GM23338 (cell line): ENCODE measurements at regions not wholly inside any gene's neighbourhood (a gene's known extent, or its start where the extent isn't known, plus 50 kb on each side); places are given as distances from the start of the nearest gene placed in this dataset.

ENCODE experiments used
- ATAC-seq: fragments of 200-7000 bp; cut with Tn5 transposase; 3 replicates; pipeline ENCODE4 v1.9.1; 2020
- DNase-seq: peaks from one replicate; pipeline ENCODE4 v3.0.0-alpha.2; 2015; ENCODE audit warnings: low spot score
- H2AFZ ChIP-seq: fragments of 200-600 bp; sonication (generic); 2 replicates; pipeline ENCODE4 v1.8.0; 2016; ENCODE audit warnings: antibody characterized with exemption, mild to moderate bottlenecking, moderate library complexity
- H3F3A ChIP-seq: fragments of 200-600 bp; sonication (generic); replicated peaks from 2 replicates; pipeline ENCODE4 v1.8.0; 2017; ENCODE audit warnings: antibody characterized with exemption, mixed run types, low read depth
- H3K27ac ChIP-seq: fragments of 200-600 bp; sonication (generic); 2 replicates; pipeline ENCODE4 v1.6.1; 2016; ENCODE audit warnings: low read depth
- H3K27me3 ChIP-seq: fragments of 200-600 bp; sonication (generic); 2 replicates; pipeline ENCODE4 v1.8.0; 2016; ENCODE audit warnings: mild to moderate bottlenecking, mixed run types, moderate library complexity; ENCODE audit not compliant: insufficient read depth
- H3K36me3 ChIP-seq: fragments of 200-600 bp; sonication (generic); 2 replicates; pipeline ENCODE4 v1.8.0; 2016; ENCODE audit warnings: mild to moderate bottlenecking; ENCODE audit not compliant: insufficient read depth
- H3K4me1 ChIP-seq: fragments of 200-600 bp; sonication (generic); 2 replicates; pipeline ENCODE4 v1.8.0; 2016; ENCODE audit warnings: mild to moderate bottlenecking, moderate library complexity; ENCODE audit not compliant: insufficient read depth
- H3K4me2 ChIP-seq: fragments of 200-600 bp; sonication (generic); 2 replicates; pipeline ENCODE4 v1.7.1; 2017; ENCODE audit warnings: mixed run types
- H3K4me3 ChIP-seq: fragments of 200-600 bp; sonication (generic); 2 replicates; pipeline ENCODE4 v1.6.1; 2016; ENCODE audit warnings: mixed run types
- H3K79me2 ChIP-seq: fragments of 200-600 bp; sonication (generic); replicated peaks from 2 replicates; pipeline ENCODE4 v1.8.0; 2017; ENCODE audit warnings: mild to moderate bottlenecking; ENCODE audit not compliant: insufficient read depth
- H3K9me2 ChIP-seq: fragments of 200-600 bp; sonication (generic); 2 replicates; pipeline ENCODE4 v1.8.0; 2017; ENCODE audit not compliant: insufficient read depth
- H4K20me1 ChIP-seq: fragments of 200-600 bp; sonication (generic); replicated peaks from 2 replicates; pipeline ENCODE4 v1.8.0; 2017; ENCODE audit warnings: mild to moderate bottlenecking; ENCODE audit not compliant: insufficient read depth
- H3K27ac Mint-ChIP-seq: 2 replicates; pipeline ENCODE4 v1.8.0; 2020; ENCODE audit warnings: inconsistent platforms, mild to moderate bottlenecking, moderate library complexity, mixed read lengths
- H3K27me3 Mint-ChIP-seq: 3 replicates; pipeline ENCODE4 v1.8.0; 2022; ENCODE audit warnings: low read depth, mild to moderate bottlenecking, moderate library complexity, mixed read lengths, inconsistent platforms; ENCODE audit not compliant: insufficient read depth, poor library complexity
- H3K36me3 Mint-ChIP-seq: 3 replicates; pipeline ENCODE4 v1.8.0; 2021; ENCODE audit warnings: low read depth, mild to moderate bottlenecking, inconsistent platforms, moderate library complexity, mixed read lengths
- H3K4me1 Mint-ChIP-seq: 3 replicates; pipeline ENCODE4 v1.8.0; 2020; ENCODE audit warnings: mild to moderate bottlenecking, inconsistent platforms, mixed read lengths
- H3K4me3 Mint-ChIP-seq: 3 replicates; pipeline ENCODE4 v1.8.0; 2021; ENCODE audit warnings: moderate library complexity, mild to moderate bottlenecking, inconsistent platforms, mixed read lengths
- H3K9me3 Mint-ChIP-seq: 3 replicates; pipeline ENCODE4 v1.8.0; 2020; ENCODE audit warnings: moderate library complexity, mild to moderate bottlenecking, inconsistent platforms, mixed read lengths
- CREB1 ChIP-seq: fragments of 250-450 bp; sonication (Bioruptor Pico); IDR thresholded peaks from 2 replicates; pipeline ENCODE4 v1.5.0; 2020; ENCODE audit warnings: low read depth, mild to moderate bottlenecking, moderate library complexity
- CTCF ChIP-seq, 2 experiments: fragments of 200-600 bp in 1 of 2; sonication (generic) in 1 of 2; conservative IDR thresholded peaks; 2 replicates each; pipeline versions ENCODE4 v1.5.1 to v1.6.1; 2016 to 2017; ENCODE audit warnings: antibody characterized with exemption in 2 of 2, low read depth in 2 of 2, mild to moderate bottlenecking in 2 of 2, moderate library complexity in 1 of 2
- EZH2 ChIP-seq: fragments of 200-600 bp; sonication (generic); IDR thresholded peaks from one replicate; pipeline ENCODE4 v1.8.0; 2017; ENCODE audit warnings: antibody characterized with exemption, mild to moderate bottlenecking, low read depth; ENCODE audit not compliant: unreplicated experiment
- JUNB ChIP-seq: IDR thresholded peaks from one replicate; pipeline ENCODE4 v1.6.1; 2016; ENCODE audit warnings: antibody characterized with exemption; ENCODE audit not compliant: unreplicated experiment
- NANOG ChIP-seq: IDR thresholded peaks from 2 replicates; pipeline ENCODE4 v1.6.1; 2016; ENCODE audit warnings: antibody characterized with exemption, borderline replicate concordance
- POLR2AphosphoS5 ChIP-seq: IDR thresholded peaks from 2 replicates; pipeline ENCODE4 v1.6.1; 2016; ENCODE audit warnings: antibody characterized with exemption, low read depth
- STAT1 ChIP-seq: IDR thresholded peaks from one replicate; pipeline ENCODE4 v1.6.1; 2016; ENCODE audit warnings: antibody characterized with exemption; ENCODE audit not compliant: unreplicated experiment
- ZNF331 ChIP-seq: fragments of 250-450 bp; sonication (Bioruptor Pico); IDR thresholded peaks from 2 replicates; pipeline ENCODE4 v1.5.0; 2020; ENCODE audit warnings: low read depth, mild to moderate bottlenecking, moderate library complexity
- ZNF462 ChIP-seq: fragments of 250-450 bp; sonication (Bioruptor Pico); IDR thresholded peaks from 2 replicates; pipeline ENCODE4 v1.5.0; 2020; ENCODE audit warnings: mild to moderate bottlenecking, moderate library complexity
- TF ChIP-seq, protein P1 (sequence below): IDR thresholded peaks from 2 replicates; pipeline ENCODE4 v1.6.1; 2016; ENCODE audit warnings: antibody characterized with exemption

DNA sequence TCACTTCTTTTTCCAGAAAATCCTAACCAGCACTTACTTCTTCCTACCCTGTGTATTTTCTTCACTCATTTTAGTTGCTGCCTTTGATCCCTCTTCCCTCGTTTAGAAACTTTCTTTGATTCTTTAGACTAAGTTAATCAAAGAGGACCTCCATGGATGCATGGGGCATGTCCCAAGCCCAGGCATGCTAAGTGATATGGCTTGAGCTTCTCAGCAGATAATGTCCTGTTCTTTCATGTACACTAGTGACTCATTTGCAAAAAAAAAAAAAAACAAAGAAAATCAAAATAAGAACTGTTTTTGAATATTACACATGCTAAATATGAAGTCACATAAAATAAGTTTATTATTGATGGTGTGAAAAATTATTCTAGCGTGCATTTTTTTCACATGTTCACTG is 800.9 kb downstream of the SATB2 start (continued):
- no peak for TF ChIP-seq ZNF462 (CRISPR knock-in tag)

DNA sequence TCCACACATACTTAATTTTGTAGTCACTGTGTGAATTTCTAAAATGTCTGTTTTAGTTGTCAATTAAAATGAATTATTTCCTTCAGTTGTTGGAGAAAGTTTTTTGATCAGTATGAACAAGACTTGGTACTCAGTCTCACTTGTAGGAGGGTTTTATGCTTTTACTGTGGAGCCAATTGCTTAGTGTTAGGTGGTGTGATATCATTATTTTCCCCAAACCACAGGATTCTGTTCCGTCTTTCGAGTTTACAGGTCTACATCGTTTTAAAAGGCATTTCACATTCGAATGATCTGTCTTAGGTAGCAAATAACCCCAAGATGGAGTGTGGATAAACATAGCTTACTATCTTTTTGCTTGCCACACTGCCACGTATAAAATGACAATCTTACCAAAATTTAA is 803.1 kb downstream of the SATB2 start:
- H3K27me3 Mint-ChIP-seq, result no peaks in the 10 kb centered on the region
- DNase-seq, result no peak
- no peak for ATAC-seq
- Histone ChIP-seq H3K27ac (no peak overlapping the region), H3K27me3 (no peaks in the 10 kb centered on the region), H3K4me1 (no peaks in the 10 kb centered on the region), H3K4me2 (no peak overlapping the region), H3K36me3 (no peaks in the 10 kb centered on the region), H3K79me2 (no peaks in the 10 kb centered on the region), H2AFZ (no peak overlapping the region), H3K9me2 (no peaks in the 10 kb centered on the region), H3K4me3 (no peak overlapping the region), H3F3A (no peaks in the 10 kb centered on the region), H4K20me1 (no peaks in the 10 kb centered on the region)
- H3K36me3 Mint-ChIP-seq, result no peaks in the 10 kb centered on the region
- H3K4me1 Mint-ChIP-seq, result no peaks in the 10 kb centered on the region
- H3K27ac Mint-ChIP-seq, result no peak overlapping the region
- no peak overlapping the region for H3K4me3 Mint-ChIP-seq
- no peaks in the 10 kb centered on the region for H3K9me3 Mint-ChIP-seq
- TF ChIP-seq, protein P1, sequence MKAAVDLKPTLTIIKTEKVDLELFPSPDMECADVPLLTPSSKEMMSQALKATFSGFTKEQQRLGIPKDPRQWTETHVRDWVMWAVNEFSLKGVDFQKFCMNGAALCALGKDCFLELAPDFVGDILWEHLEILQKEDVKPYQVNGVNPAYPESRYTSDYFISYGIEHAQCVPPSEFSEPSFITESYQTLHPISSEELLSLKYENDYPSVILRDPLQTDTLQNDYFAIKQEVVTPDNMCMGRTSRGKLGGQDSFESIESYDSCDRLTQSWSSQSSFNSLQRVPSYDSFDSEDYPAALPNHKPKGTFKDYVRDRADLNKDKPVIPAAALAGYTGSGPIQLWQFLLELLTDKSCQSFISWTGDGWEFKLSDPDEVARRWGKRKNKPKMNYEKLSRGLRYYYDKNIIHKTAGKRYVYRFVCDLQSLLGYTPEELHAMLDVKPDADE, result no peak
- TF ChIP-seq JUNB (no peak), STAT1 (no peak), ZNF331 (no peak), CREB1 (CRISPR knock-in tag) (no peak), POLR2AphosphoS5 (no peak), CTCF (conservative IDR thresholded peaks at IDR 0.05; ENCODE audit: low read depth in 2 of 2) (no peak), EZH2 (no peak), NANOG (no peak)
